ENCODE measurements at regions not wholly inside any gene's neighbourhood (a gene's known extent, or its start where the extent isn't known, plus 50 kb on each side); places are given as distances from the start of the nearest gene placed in this dataset.

GRCh38 chr3:40810813-40811212 is 286.1 kb downstream of the ZNF621 start:
- intact Hi-C loops (cut with micrococcal nuclease) = no loop called here
- H3K9me3 ChIP-seq (replicated peaks; ENCODE audit: control insufficient read depth, insufficient read depth, low read depth, low read length) = no peaks in the 10 kb centered on the region
- POLR2A ChIA-PET = no interaction called here

GRCh38 chr3:40817017-40817416 is 292.3 kb downstream of the ZNF621 start:
- FAIRE-seq = no peak
- H3K4me3 ChIP-seq = no peak overlapping the region
- in situ Hi-C loops (cut with MboI) = no loop called here
- no peak for DNase-seq (ENCODE audit: extremely low read depth in 1 of 4, low spot score in 3 of 4)
- POLR2A ChIA-PET = interaction anchor here (0.5 kb wide), 1 partner anchor 12 kb away, joined by 4 read pairs; no protein-coding TSS in a partner anchor
- no peaks in the 10 kb centered on the region for H3K9me1 ChIP-seq (ENCODE audit: control insufficient read depth, insufficient read depth, low read length)
- H3K9ac ChIP-seq (ENCODE audit: insufficient read depth in 1 of 2, low read depth in 2 of 2, low read length in 2 of 2) = no peak overlapping the region
- CTCF ChIA-PET (ENCODE audit: low intra/inter-chr PET ratio) = no interaction called here
- no peaks in the 10 kb centered on the region for H4K20me1 ChIP-seq (replicated peaks; ENCODE audit: control insufficient read depth, insufficient read depth, low read length)
- TF ChIP-seq MLX (CRISPR knock-in tag; conservative IDR thresholded peaks at IDR 0.05) = no peak
- no peak for TF ChIP-seq TCF15 (CRISPR knock-in tag; IDR thresholded peaks at IDR 0.05)
- TF ChIP-seq PRMT5 (CRISPR knock-in tag; IDR thresholded peaks at IDR 0.05) = no peak
- no peak for TF ChIP-seq TCF3 (CRISPR knock-in tag; IDR thresholded peaks at IDR 0.05)
- TF ChIP-seq TCF7 (IDR thresholded peaks at IDR 0.05; ENCODE audit: borderline replicate concordance) = no peak
- no peak for TF ChIP-seq SNIP1 (IDR thresholded peaks at IDR 0.05; ENCODE audit: low read depth)
- TF ChIP-seq HCFC1 (IDR thresholded peaks at IDR 0.05; ENCODE audit: low read depth, low read length) = no peak
- no peak for TF ChIP-seq SAFB (IDR thresholded peaks at IDR 0.05; ENCODE audit: borderline replicate concordance, low read depth, low read length)
- H2AFZ ChIP-seq (ENCODE audit: low read depth, low read length) = no peak overlapping the region
- no peaks in the 10 kb centered on the region; a peak in 1 of 5 replicates for H3K27me3 ChIP-seq (ENCODE audit: control insufficient read depth in 2 of 2, insufficient read depth in 2 of 2, low read length in 2 of 2)
- intact Hi-C loops (cut with micrococcal nuclease) = no loop called here
- H3K27ac ChIP-seq (ENCODE audit: extremely low read depth, low read depth, low read length) = no peak overlapping the region
- BruUV-seq (replicated peaks) = no TSS peak
- H3K79me2 ChIP-seq (ENCODE audit: control insufficient read depth, insufficient read depth, low read length) = no peaks in the 10 kb centered on the region
- no peaks in the 10 kb centered on the region for H3K36me3 ChIP-seq (ENCODE audit: control insufficient read depth, insufficient read depth, low read length)
- ATAC-seq = no peak
- H3K4me1 ChIP-seq (replicated peaks in 1 of 2; ENCODE audit: control insufficient read depth in 2 of 2, insufficient read depth in 2 of 2, low read length in 2 of 2) = no peaks in the 10 kb centered on the region
- no peaks in the 10 kb centered on the region for H3K9me3 ChIP-seq (replicated peaks; ENCODE audit: control insufficient read depth, insufficient read depth, low read depth, low read length)
- H3K4me2 ChIP-seq (ENCODE audit: insufficient read depth, low read length) = no peak overlapping the region

More at GRCh38 chr3:40810813-40811212, 286.1 kb downstream of the ZNF621 start:
- H3K27ac ChIP-seq (ENCODE audit: extremely low read depth, low read depth, low read length) = no peak overlapping the region
- no peaks in the 10 kb centered on the region for H3K4me1 ChIP-seq (replicated peaks in 1 of 2; ENCODE audit: control insufficient read depth in 2 of 2, insufficient read depth in 2 of 2, low read length in 2 of 2)
- no TSS peak for BruUV-seq (replicated peaks)
- DNase-seq (ENCODE audit: extremely low read depth in 1 of 4, low spot score in 3 of 4) (no peak), FAIRE-seq (no peak), ATAC-seq (no peak)
- no peaks in the 10 kb centered on the region for H4K20me1 ChIP-seq (replicated peaks; ENCODE audit: control insufficient read depth, insufficient read depth, low read length)
- H2AFZ ChIP-seq (ENCODE audit: low read depth, low read length) = no peak overlapping the region
- H3K9ac ChIP-seq (ENCODE audit: insufficient read depth in 1 of 2, low read depth in 2 of 2, low read length in 2 of 2) = no peak overlapping the region
- H3K4me3 ChIP-seq = no peak overlapping the region
- H3K4me2 ChIP-seq (ENCODE audit: insufficient read depth, low read length) = no peak overlapping the region
- H3K9me1 ChIP-seq (ENCODE audit: control insufficient read depth, insufficient read depth, low read length) = no peaks in the 10 kb centered on the region
- in situ Hi-C loops (cut with MboI) = no loop called here
- peak; percentile 97 for TF ChIP-seq ZNF507 (tag; conservative IDR thresholded peaks at IDR 0.05)
- no peak for TF ChIP-seq SRSF1 (IDR thresholded peaks at IDR 0.05; ENCODE audit: low read depth, low read length)
- TF ChIP-seq ZNF354B (CRISPR knock-in tag; IDR thresholded peaks at IDR 0.05) = 0 out of 2 replicates have a peak, but pooled peaks have one; percentile 41
- H3K36me3 ChIP-seq (ENCODE audit: control insufficient read depth, insufficient read depth, low read length) = no peaks in the 10 kb centered on the region
- no peaks in the 10 kb centered on the region for H3K79me2 ChIP-seq (ENCODE audit: control insufficient read depth, insufficient read depth, low read length)
- CTCF ChIA-PET (ENCODE audit: low intra/inter-chr PET ratio) = no interaction called here
- H3K27me3 ChIP-seq (ENCODE audit: control insufficient read depth in 2 of 2, insufficient read depth in 2 of 2, low read length in 2 of 2) = no peaks in the 10 kb centered on the region
